AG09309 (cell line): ENCODE measurements at regions not wholly inside any gene's neighbourhood (a gene's known extent, or its start where the extent isn't known, plus 50 kb on each side); places are given as distances from the start of the nearest gene placed in this dataset.

Source experiments
- DNase-seq: peaks from one replicate; pipeline ENCODE4 v3.0.0-alpha.2; 2010; ENCODE audit warnings: low read depth
- H3K4me3 ChIP-seq: 2 replicates; pipeline ENCODE4 v1.5.1; 2011; ENCODE audit warnings: mild to moderate bottlenecking, low read depth, low read length, moderate library complexity; ENCODE audit not compliant: control insufficient read depth
- CTCF ChIP-seq: IDR thresholded peaks from 2 replicates; pipeline ENCODE4 v1.5.1; 2011; ENCODE audit warnings: mild to moderate bottlenecking, low read depth, low read length, inconsistent platforms; ENCODE audit not compliant: insufficient read depth, control insufficient read depth; ENCODE audit errors: missing control alignments

DNA sequence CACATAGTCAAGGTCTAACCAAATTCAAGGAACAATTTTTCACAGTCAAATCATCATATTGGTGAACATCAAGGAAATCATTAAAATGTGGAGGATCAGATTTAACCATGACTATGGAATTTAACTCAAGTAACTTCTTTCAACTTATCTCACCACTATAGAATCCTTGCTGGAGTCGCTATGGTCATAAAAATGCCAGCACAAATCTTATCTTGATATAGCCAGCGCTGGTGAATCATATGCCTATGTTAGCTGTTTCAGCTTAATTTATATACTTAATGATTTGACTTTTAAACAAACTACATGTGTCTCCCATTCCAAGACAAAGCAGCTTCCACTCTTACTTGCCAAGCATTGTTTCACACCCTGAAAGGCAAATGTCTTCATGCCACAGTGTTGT is 416.4 kb downstream of the CDH11 start:
- no peak for DNase-seq
- TF ChIP-seq CTCF = no peak
- H3K4me3 ChIP-seq = no peak overlapping the region

- TF ChIP-seq CTCF = no peak
- no peak for DNase-seq
- H3K4me3 ChIP-seq = no peak overlapping the region
Observed at GRCh38 chr16:64704386-64704785, 417.5 kb downstream of the CDH11 start.

- DNase-seq = no peak
- H3K4me3 ChIP-seq = no peak overlapping the region
- no peak for TF ChIP-seq CTCF
Observed at GRCh38 chr16:64702415-64702814, 419.4 kb downstream of the CDH11 start.

DNA sequence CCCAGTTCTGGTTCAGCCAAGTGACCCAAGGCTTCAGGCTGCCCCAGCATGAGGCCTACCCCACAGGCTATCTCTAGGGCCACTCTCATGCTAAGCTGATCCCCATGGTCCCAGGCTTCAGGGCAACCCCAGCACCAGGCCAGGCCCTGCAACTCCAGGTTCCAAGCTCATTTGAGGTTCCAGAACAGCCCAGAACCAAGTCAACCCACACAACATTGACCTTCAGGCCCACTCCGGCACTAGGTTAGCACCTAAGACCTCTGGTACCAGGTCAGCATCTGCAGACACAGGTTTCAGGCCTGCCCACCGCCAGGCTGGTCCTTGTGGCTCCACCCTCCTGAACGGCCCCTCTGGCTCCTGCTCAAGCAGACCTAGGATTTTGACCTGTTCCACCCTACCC is 421.2 kb downstream of the CDH11 start:
- no peak for TF ChIP-seq CTCF

GRCh38 chr16:64696866-64697265 is 425.0 kb downstream of the CDH11 start:
- no peak overlapping the region for H3K4me3 ChIP-seq
- TF ChIP-seq CTCF = no peak
- DNase-seq = no peak

More for the DNA sequence above, 421.2 kb downstream of the CDH11 start:
- no peak for DNase-seq
- H3K4me3 ChIP-seq = no peak overlapping the region

GRCh38 chr16:64695684-64696083 is 426.2 kb downstream of the CDH11 start:
- no peak for DNase-seq
- no peak for TF ChIP-seq CTCF

DNA sequence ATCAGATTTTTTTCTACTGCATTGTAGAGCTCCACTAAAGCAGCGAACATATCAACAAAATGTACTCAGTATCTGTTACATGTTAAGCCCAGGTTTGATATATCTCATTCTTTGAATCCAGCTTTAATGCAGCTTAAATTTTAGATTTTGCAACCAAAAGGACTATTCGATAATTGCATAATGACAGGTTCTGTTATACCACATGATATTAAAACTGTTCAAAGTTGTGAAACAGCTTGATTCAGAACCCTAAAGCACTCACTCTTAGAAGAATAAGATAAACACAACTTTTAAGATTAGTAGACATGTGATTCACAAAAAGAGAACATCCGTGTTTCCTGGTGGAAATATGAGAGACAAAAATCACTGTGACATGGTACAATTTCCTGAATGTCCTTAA is 427.9 kb downstream of the CDH11 start:
- DNase-seq = no peak
- H3K4me3 ChIP-seq = no peak overlapping the region
- no peak for TF ChIP-seq CTCF

More at GRCh38 chr16:64695684-64696083, 426.2 kb downstream of the CDH11 start:
- H3K4me3 ChIP-seq = no peak overlapping the region
